Posterior vena cava (tissue), 2 donors: ENCODE measurements at regions not wholly inside any gene's neighbourhood (a gene's known extent, or its start where the extent isn't known, plus 50 kb on each side); places are given as distances from the start of the nearest gene placed in this dataset.

Source experiments
- DNase-seq: peaks from one replicate; pipeline ENCODE4 v3.0.0-alpha.2; 2020; ENCODE audit warnings: low spot score
- intact Hi-C, 2 donors: fragments of 100-400 bp; cut with DNase I; formaldehyde crosslinking; loops; one replicate each; pipeline versions ENCODE4 v1.14.1 to v1.14.2; 2022 to 2023
- donor health status: DM: yes; HTN: yes; CAD: no.
- donor health status: DM: yes; HTN: yes; CAD: no.

DNA sequence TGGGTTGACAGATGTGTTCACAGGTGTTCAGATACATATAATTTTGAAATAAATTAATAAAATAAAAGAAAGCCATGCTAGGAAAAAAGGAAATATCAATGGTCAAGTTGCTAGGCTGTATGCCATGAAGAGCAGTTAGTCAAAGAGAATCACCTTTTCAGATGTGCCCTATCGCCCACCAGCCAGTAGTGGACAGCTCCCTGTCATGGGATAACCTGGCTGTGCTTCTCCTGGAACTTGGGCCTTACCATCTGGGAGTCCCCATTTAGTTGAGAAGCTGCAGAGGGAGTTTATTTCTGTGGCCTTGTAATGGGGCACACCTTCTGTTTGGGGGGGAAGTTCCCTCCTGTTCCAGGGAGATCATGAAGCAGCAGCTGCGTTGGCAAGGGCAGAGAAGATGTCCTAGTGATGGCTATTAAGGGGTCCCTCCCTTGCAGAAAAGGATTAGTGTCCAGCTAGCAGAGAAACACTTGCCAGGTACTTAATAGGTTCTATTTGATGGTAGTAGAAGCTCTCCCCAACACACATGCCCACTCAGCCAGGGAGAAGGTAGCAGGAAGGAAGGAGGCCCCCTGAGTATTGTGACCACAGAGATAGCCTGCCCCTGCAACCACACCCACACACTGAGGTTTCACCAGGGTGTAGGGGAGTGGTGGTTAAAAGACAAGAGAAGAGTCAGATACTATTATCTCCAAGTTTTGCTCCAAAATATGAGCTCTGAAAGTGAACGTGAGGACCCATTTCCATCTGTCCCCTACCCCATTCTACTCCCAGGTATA, 117.7 kb downstream of the B3GNT2 start:
- intact Hi-C loops, result no loop called here

GRCh38 chr2:62309465-62310091, 113.7 kb downstream of the B3GNT2 start:
- intact Hi-C loops, result loop anchor here in 1 of 2 donors (1.0 kb wide), 1 partner anchor 100 kb away; no protein-coding TSS in a partner anchor

More for the DNA sequence above, 117.7 kb downstream of the B3GNT2 start:
- no peak for DNase-seq

GRCh38 chr2:62309081-62309464, 113.2 kb downstream of the B3GNT2 start:
- intact Hi-C loops, result loop anchor here in 1 of 2 donors (1.0 kb wide), 1 partner anchor 100 kb away; no protein-coding TSS in a partner anchor
- DNase-seq, result no peak

More at GRCh38 chr2:62309465-62310091, 113.7 kb downstream of the B3GNT2 start:
- no peak for DNase-seq

DNA sequence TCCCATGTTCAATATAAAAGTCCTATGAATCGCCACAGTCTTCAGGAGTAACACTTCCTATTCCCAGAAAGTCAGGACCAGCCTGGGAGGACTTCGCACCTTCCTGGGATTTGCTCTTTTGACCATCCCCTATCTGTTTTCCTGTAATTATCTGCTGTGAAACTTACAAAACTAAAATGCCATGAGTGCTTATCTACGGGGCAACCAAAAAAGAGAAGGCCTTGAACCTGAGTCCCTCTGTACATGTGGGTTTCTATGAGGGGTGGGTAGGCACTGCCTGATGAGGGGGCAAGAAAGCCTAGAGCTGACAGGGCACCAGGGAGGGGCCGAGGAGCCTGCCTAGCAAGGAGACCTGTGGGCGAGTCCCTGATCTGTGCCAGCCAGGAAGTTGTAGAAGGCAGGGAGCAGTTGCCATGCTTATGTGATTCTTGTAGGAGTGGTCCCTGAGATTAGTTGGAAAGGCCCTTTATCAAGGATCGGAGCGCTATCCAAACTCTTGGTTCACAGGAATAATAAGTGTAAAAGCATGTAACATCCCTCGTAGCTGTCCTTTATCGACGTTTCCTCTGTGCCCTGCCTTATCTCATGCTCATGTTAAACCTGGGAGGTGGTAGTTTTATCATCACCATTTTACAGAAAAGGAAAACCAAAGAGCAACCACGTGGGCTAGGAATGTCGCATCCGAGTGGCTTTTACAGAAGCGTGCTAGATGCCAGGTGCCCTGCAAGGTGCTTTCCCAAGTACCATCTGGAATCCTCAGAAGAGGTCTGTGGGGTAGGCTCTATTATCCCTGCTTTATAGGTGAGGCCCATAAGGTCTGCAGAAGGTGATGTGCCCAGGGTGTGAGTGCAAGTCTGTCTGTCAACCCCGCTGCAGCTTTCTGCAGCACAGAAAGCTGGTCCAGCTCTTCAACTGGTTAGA, 111.8 kb downstream of the B3GNT2 start:
- intact Hi-C loops, result no loop called here
- no peak for DNase-seq

GRCh38 chr2:62306751-62307468, 111.0 kb downstream of the B3GNT2 start:
- no peak for DNase-seq
- intact Hi-C loops, result no loop called here

DNA sequence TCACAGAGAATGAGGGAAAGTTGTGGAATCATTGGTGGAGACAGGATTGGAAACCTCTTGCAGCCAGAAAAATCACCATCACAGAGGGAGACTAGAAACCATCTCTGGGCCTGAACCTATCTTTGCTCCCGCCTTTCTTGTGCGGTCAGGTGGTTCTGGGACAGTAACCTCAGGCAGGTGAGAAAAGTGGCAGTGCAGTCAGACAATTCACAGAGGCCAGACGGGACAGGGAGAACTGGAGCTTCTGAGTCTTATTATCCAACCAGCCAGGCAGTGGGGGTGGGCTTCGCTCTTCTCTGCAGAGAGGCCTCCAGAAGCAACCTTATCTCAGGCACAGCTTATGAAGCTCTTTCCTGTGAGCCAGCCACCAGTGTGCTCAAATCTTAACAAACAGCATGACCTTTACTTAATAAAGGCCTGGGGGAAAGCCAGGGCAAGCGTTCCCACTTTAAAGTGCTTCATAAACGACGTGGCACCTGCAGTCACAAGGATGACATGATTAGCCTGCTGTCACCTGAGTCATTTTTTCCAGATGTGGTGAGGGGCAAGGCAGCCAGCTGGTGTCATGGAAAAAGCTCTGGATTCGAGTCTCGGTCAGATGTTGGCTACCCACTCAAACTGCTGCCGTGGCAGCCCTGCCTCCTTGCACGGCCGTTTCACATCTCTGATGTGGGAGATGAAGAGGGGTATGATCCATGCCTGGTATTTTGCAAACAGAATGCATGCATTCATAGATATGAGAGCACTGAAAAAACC, 109.7 kb downstream of the B3GNT2 start:
- no peak for DNase-seq
- intact Hi-C loops, result no loop called here

- intact Hi-C loops, result no loop called here
- DNase-seq, result peak; percentile 92
Observed at GRCh38 chr2:62304429-62305417, 108.8 kb downstream of the B3GNT2 start.

- intact Hi-C loops, result no loop called here
- no peak for DNase-seq
Observed at GRCh38 chr2:62303788-62304187, 107.9 kb downstream of the B3GNT2 start.

DNA sequence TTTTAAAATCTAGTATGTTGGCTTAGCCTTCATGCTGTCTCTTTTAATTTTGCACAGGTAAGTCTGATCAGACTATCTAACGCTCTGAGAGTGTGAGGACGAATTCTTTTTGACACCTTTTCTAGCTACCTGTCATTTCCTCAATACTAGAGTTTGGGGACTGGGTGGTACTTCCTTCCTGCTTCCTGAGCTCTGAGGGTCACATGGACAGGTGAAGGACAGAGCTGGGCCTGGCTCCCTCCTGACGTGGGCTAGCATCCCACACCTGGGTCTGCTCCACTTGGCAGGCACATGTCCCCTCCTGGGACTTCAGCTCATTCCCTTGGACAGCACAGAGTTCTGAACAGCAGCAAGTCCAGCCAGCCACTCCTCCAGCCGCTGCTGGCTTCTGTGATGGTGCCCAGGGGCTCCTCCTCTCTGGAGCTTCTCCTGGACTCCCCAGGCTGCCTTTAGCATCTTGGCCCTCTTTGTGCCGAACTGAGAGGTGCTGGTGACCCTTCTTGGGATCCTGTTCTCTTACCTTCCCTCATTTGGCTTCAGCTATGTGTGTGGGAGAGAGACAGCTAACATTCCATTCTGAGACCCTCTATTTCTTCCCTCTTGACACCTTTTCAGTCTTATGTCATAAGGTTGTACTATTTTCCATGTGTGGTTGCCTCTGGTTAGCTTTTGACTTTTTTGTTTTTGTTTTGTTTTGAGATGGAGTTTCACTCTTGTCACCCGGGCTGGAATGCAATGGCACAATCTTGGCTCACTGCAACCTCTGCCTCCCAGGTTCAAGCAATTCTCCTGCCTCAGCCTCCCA, 106.9 kb downstream of the B3GNT2 start:
- intact Hi-C loops, result no loop called here
- DNase-seq, result no peak

GRCh38 chr2:62300925-62301324, 105.0 kb downstream of the B3GNT2 start:
- no peak for DNase-seq
- intact Hi-C loops, result no loop called here

GRCh38 chr2:62297624-62298010, 101.7 kb downstream of the B3GNT2 start:
- intact Hi-C loops, result no loop called here
- no peak for DNase-seq

- intact Hi-C loops, result no loop called here
- DNase-seq, result no peak
Observed at GRCh38 chr2:62296832-62297623, 101.1 kb downstream of the B3GNT2 start.

- DNase-seq, result no peak
- intact Hi-C loops, result no loop called here
Observed at GRCh38 chr2:62296034-62296831, 100.3 kb downstream of the B3GNT2 start.

- intact Hi-C loops, result no loop called here
- DNase-seq, result no peak
Observed at GRCh38 chr2:62293490-62294271, 97.8 kb downstream of the B3GNT2 start.
